ENCODE measurements at regions not wholly inside any gene's neighbourhood (a gene's known extent, or its start where the extent isn't known, plus 50 kb on each side); places are given as distances from the start of the nearest gene placed in this dataset.
"Not testable (repeated sequence)": the region's sequence is repeated elsewhere in the genome, so short reads cannot be mapped to it uniquely, and the experiment has no call there.

DNA sequence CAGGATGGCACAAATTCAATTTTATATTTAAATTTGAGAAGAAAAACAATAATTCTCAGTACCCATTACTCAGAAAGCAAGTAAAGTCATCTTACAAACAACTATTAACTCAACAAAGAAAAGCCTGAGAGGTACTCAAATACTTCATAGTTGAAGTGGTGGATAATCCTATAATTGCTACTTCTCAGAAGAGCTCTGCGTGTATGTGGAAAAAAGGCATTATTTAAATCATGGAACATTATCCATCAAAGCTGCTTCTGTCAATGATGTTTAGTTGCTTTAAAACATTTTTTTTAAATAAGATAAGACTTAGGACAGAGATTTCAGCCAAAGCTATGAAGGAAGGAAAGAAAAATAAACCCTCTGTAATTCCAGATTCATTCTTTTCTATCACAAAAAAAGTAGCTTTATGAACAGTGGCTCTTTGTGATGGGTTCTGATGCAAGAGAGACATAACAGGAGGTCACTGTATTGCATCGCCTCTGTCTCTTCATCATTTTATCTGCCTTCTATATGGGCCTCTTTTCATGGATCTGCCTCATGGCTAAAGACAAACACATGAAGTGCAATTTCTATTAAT is 367.9 kb upstream of the SLC35B3 start:
- no peak for DNase-seq

DNA sequence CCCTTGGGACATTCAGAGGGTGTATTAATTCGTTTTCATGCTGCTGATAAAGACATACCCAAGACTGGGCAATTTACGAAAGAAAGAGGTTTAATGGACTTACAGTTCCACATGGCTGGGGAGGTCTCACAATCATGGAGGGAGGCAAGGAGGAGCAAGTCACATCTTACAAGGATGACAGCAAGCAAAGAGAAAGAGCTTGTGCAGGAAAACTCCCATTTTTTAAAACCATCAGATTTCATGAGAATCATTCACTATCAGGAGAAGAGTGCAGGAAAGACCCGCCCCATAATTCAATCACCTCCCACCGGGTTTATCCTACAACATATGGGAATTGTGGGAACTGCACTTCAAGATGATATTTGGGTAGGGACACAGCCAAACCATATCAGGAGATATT is 367.1 kb upstream of the SLC35B3 start:
- not testable (repeated sequence) for DNase-seq

GRCh38 chr6:8794420-8794819 is 359.1 kb upstream of the SLC35B3 start:
- DNase-seq, result no peak

- no peak for DNase-seq
Measured at GRCh38 chr6:8789878-8790277, 354.5 kb upstream of the SLC35B3 start.

DNA sequence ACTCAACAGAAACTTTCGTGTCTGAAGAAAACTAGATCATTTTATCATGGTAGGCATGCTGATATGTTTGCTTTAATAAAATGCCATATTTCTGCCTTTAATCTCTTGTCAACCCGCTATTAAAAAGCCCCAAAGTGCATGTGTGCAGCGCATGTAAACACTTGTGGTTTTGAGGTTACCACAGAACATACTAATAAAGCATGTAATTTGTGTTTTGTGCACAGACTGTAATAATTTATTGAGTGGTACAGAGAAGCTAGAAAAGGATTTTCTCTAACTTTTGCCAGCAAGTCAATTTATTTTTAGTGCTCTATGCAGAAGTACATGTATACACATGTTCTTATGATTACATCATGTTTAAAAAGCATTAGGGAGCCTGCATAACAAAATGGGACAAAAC is 349.9 kb upstream of the SLC35B3 start:
- DNase-seq, result no peak

DNA sequence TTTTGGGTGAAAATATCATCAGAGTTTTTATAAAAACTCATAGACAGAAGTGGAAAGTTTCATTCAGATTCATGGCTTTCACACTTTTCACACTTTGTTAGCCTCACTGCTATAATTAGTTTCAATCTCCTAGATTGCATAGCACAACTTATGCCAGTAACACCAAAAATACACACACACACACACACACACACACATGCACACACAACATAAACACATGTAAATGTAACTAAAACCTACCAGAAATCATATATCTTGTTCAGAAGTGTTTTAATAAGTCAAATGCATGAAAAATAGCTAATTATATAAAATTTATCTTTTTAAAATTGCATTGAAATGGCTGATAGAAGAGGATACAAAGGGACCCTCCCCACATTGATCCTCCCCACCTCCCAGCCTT is 347.8 kb upstream of the SLC35B3 start:
- DNase-seq, result no peak

DNA sequence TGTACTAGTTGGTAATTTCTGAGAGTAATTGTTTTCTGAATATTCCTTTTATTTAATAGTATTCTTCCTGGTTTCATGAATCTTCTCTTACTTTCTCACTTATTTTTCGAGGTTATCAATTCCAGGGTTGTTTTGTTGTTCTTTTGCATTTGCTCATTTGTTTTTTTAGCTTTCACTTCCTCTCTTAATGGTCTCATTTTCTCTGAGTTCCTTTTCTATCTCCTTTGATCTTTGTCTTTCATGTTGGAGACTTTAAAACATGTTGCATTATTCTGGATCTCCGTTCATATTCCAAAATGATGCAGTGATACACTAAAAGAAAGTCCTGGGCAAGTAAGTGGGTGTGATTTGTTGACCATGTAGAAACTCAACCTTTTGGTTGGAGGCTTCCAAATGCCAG is 345.3 kb upstream of the SLC35B3 start:
- DNase-seq, result no peak

- no peak for DNase-seq
Measured at GRCh38 chr6:8764733-8765132, 329.4 kb upstream of the SLC35B3 start.

DNA sequence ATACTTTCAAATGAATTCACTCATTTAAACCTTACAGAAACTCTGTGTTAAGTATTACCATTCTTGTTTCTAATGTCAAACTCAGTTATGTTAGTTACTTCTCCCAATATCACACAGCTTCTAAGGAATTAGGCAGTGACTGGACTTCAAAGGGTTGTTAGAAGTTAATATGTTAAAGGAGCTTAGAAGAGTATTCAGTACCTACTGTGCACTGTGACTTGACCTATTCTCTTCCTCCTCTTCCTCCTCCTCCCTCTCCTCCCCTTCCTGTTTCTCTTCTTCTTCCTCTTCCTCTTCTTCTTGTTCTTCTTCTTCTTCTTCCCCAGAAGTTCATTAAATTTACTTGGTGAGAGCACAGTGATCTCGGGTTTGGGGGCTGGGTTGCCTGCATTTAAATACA is 325.6 kb upstream of the SLC35B3 start:
- DNase-seq, result no peak

DNA sequence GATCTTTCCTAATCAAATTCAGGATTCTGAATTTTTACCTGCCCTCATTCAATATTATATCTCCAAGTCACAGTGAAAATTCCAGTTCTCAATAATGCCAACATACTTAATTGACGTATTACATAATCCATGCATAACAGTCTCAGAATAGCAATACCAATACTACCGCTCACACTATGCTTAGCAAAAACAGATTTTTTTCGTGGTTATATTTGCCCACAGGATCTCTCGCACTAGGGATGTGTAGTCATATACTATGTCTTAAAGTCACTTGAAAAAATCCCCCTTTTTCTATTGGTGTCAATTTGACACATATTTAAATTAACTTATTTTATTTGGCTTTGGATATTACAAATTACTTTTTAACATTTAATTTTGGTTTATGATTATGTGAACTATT is 323.1 kb upstream of the SLC35B3 start:
- DNase-seq, result no peak

- no peak for DNase-seq
Measured at GRCh38 chr6:8750627-8751026, 315.3 kb upstream of the SLC35B3 start.

- DNase-seq, result no peak
Measured at GRCh38 chr6:8749465-8749864, 314.1 kb upstream of the SLC35B3 start.

GRCh38 chr6:8743170-8743745 is 307.9 kb upstream of the SLC35B3 start:
- no peak for DNase-seq

- DNase-seq, result no peak
Measured at GRCh38 chr6:8739454-8739853, 304.1 kb upstream of the SLC35B3 start.

- no peak for DNase-seq
Measured at GRCh38 chr6:8738951-8739350, 303.6 kb upstream of the SLC35B3 start.

DNA sequence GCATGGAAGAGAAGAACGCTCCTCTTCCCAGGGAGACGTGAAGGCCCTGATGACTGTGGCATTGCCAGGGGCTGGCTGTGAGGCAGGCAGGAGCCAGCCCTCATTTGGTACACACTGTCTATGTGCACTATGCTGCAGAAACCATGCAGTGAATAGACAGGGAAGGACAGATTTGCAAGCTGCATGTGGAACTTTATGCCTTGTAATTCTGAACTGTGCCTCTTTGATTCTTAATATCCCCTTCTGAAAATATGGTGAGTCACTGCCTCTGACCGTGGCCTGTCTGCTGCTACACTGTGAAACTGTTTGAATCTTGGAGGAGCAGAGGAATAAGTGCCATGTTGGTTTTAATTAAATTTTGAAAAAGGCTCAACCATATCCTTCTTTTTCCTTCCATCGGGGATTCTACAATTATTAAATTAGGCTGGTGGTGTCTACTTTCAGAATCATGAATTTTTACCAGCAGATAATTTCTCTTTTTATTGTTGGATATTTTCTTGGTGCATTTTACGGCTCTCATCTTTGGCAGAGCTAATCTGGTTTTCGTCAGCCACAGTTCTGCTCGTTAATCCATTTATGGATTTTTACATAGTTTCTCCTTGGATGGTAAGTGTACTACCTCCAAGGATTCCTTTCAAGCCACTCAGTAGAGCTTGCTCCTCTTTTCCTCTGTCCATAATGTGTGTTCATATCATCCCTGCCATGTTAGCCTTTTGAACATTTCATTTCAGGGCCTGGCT is 301.0 kb upstream of the SLC35B3 start:
- DNase-seq, result no peak

DNA sequence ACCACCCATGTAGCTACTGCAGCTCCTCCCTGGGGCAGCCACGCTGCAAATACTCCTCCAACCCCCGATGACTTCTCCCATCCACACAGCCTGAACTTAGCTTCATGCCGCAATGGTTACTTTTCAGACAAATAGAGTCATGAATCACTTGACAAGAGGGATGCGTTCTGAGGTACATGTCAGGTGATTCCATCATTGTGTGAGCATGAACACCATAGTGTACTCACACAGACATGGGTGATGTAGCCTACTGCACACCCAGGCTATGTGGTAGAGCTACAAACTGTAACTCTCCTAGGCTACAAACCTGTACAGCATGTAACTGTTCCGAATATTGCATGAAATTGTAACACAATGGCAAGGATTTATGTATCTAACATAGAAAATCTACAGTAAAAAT is 298.5 kb upstream of the SLC35B3 start:
- DNase-seq, result no peak

GRCh38 chr6:8731874-8732273 is 296.5 kb upstream of the SLC35B3 start:
- DNase-seq, result no peak

GRCh38 chr6:8710668-8711431 is 275.5 kb upstream of the SLC35B3 start:
- DNase-seq, result no peak

DNA sequence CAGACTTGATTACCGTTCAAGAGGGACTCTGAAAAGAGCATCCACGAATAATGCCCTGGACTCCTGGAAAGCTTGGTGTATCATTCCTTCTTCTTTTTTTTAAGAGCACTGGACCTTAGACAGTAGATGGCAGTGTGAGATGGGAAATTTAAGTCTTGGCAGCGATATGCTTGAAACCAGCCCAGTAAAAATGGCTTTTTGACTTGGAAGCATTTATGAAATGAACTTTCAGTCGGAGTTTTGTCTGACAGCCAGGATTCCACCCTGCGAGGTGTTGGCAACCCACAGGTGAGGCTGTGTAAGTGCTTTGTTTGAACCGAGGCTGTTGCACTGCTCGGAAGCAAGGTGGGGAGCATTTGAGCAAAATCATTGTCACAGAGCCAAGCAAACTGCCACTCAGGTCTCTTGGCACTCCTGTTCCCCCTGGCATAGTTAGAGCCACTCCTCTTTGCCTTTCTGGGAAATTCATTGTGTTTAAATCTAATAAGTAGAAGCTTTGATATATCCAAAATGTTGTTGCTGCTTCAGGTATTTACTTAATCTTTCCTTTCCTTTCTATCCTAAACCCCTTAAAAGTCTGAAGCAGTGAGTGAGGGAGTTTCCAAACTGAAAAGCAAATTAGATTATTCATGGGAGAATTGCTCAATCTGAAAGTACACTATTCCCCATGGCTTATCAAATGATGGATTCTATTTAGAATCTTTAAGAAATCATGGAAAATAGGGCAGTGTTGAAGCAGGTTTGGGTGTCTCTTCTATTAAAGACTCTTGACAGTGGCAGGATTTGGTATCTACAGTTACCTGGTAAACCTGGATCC is 272.8 kb upstream of the SLC35B3 start:
- peak; percentile 19 for DNase-seq

DNA sequence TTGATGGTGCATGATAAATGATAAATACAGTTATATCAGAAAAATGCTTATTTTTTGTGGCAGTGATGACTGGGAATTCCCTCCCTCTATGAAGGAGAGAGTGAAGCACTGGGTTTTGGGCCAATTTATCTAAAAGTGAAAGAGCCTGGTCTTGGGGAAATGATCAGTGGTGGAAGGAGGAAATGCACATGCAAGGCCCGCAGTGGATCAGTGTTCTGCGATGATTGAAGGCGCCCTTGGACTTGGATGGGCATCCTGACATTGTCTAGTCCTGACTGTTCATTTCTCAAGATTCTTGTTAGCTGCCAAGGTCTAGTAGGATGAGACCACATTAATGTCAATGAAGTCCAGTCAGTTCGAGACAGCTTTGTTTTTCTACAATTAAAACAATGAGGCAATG is 272.0 kb upstream of the SLC35B3 start:
- DNase-seq, result no peak

DNA sequence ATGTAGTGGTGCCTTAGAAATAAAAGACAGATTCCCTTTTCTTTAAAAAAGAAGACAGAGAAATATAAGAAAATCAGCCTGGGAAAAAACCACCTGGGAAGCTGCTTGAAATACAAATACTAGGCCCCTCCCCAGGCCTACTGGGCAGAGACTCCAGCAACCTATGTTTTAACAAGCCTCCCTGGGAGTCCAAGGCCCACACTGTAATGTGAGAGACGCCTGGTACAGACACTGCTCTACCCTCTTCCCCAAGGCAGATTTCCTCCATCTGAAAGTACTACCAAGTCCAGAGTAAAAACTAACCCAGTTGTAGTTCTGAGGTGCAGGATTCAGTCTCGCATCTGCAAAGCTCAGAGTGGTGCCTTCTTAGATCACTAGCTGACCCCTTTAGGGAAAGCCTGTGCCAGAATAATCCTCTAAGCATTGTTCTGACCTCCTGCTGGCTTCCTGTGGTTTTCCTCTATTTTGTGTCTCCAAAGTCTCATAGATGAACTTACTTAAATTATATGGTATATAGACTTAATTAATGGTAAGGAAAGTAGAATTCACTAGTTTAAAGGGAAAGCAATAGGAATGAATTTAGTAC is 270.2 kb upstream of the SLC35B3 start:
- DNase-seq, result no peak

Data from fibroblast of skin of scalp (primary cell).